GM18870 (cell line): ENCODE measurements at regions not wholly inside any gene's neighbourhood (a gene's known extent, or its start where the extent isn't known, plus 50 kb on each side); places are given as distances from the start of the nearest gene placed in this dataset.

Experiments used
- ATAC-seq: cut with Tn5 transposase; IDR thresholded peaks from one replicate; pipeline ENCODE4 v1.9.1; 2021; ENCODE audit warnings: moderate library complexity; ENCODE audit not compliant: unreplicated experiment

- no peak for ATAC-seq
Observed at GRCh38 chr5:173761178-173761513, 127.0 kb upstream of the CPEB4 start.

- ATAC-seq: no peak
Observed at GRCh38 chr5:173762045-173762444, 126.1 kb upstream of the CPEB4 start.

GRCh38 chr5:173762930-173763329 is 125.2 kb upstream of the CPEB4 start:
- no peak for ATAC-seq

GRCh38 chr5:173763410-173763809 is 124.7 kb upstream of the CPEB4 start:
- no peak for ATAC-seq

GRCh38 chr5:173764332-173765028 is 123.7 kb upstream of the CPEB4 start:
- no peak for ATAC-seq

GRCh38 chr5:173765029-173765644 is 123.0 kb upstream of the CPEB4 start:
- ATAC-seq: no peak

- no peak for ATAC-seq
Observed at GRCh38 chr5:173765661-173766060, 122.5 kb upstream of the CPEB4 start.

GRCh38 chr5:173767574-173768266 is 120.4 kb upstream of the CPEB4 start:
- no peak for ATAC-seq

GRCh38 chr5:173768267-173768806 is 119.8 kb upstream of the CPEB4 start:
- no peak for ATAC-seq

- no peak for ATAC-seq
Observed at GRCh38 chr5:173768891-173769290, 119.3 kb upstream of the CPEB4 start.

- no peak for ATAC-seq
Observed at GRCh38 chr5:173770637-173771036, 117.5 kb upstream of the CPEB4 start.

GRCh38 chr5:173771121-173771724 is 116.9 kb upstream of the CPEB4 start:
- no peak for ATAC-seq

- no peak for ATAC-seq
Observed at GRCh38 chr5:173771725-173772383, 116.3 kb upstream of the CPEB4 start.

- no peak for ATAC-seq
Observed at GRCh38 chr5:173772384-173773059, 115.6 kb upstream of the CPEB4 start.

- ATAC-seq: no peak
Observed at GRCh38 chr5:173774271-173774761, 113.8 kb upstream of the CPEB4 start.

- no peak for ATAC-seq
Observed at GRCh38 chr5:173775261-173776197, 112.6 kb upstream of the CPEB4 start.

- ATAC-seq: no peak
Observed at GRCh38 chr5:173777149-173777548, 111.0 kb upstream of the CPEB4 start.

- ATAC-seq: no peak
Observed at GRCh38 chr5:173777674-173778073, 110.5 kb upstream of the CPEB4 start.

- ATAC-seq: no peak
Observed at GRCh38 chr5:173778152-173778782, 109.9 kb upstream of the CPEB4 start.
